HCT116 (cell line): ENCODE measurements at regions not wholly inside any gene's neighbourhood (a gene's known extent, or its start where the extent isn't known, plus 50 kb on each side); places are given as distances from the start of the nearest gene placed in this dataset.

Experiments used
- ATAC-seq: fragments of 200-7000 bp; cut with Tn5 transposase; 2 replicates; pipeline ENCODE4 v1.9.1; 2020; ENCODE audit warnings: mild to moderate bottlenecking, moderate library complexity
- BruUV-seq: library from RNA; stranded (reverse); fragments of 400-500 nt; replicated peaks from 2 replicates; lab custom pipeline; 2021; lab: Mats Ljungman, UMichigan
- CTCF ChIA-PET: fragments of 300-600 bp; sonication (Branson Sonifier 250); formaldehyde crosslinking; loops from one replicate; lab custom pipeline; 2021; ENCODE audit warnings: antibody characterized with exemption; lab: Charles Lee
- POLR2A ChIA-PET: fragments of 300-600, 350-600 bp; sonication (Branson Sonifier 250); formaldehyde crosslinking; loops from one replicate; lab custom pipeline; 2021; ENCODE audit warnings: antibody characterized with exemption; lab: Charles Lee
- RAD21 ChIA-PET, 2 experiments: fragments of 300-600 bp; sonication (Branson Sonifier 250); formaldehyde crosslinking; loops; one replicate each; lab custom pipeline; 2023; ENCODE audit warnings: low total read pairs in 2 of 2; ENCODE audit not compliant: uncharacterized antibody in 2 of 2, unreplicated experiment in 2 of 2, low non-redundant PET in 1 of 2; lab: Charles Lee
- DNase-seq: peaks from one replicate; pipeline ENCODE4 v3.0.0-alpha.2; 2010; ENCODE audit warnings: low read depth, low spot score
- H2AFZ ChIP-seq: fragments of 200-600 bp; shearing (Covaris generic), sonication (generic); 2 replicates; pipeline ENCODE4 v1.6.1; 2017; ENCODE audit warnings: low read depth, mixed run types, mixed read lengths, antibody characterized with exemption, low read length; ENCODE audit not compliant: poor library complexity, severe bottlenecking
- H3K27ac ChIP-seq: 2 replicates; pipeline ENCODE4 v1.5.1; 2012; ENCODE audit warnings: low read depth, low read length
- H3K27me3 ChIP-seq: fragments of 200-600 bp; sonication (generic); 2 replicates; pipeline ENCODE4 v1.6.1; 2016; ENCODE audit warnings: mixed run types, low read length, mixed read lengths; ENCODE audit not compliant: insufficient read depth
- H3K36me3 ChIP-seq, 2 experiments: fragments of 200-500 bp in 1 of 2; fragments of 200-600 bp in 1 of 2; sonication (Bioruptor generic) in 1 of 2; sonication (generic) in 1 of 2; 2 replicates each; pipeline versions ENCODE4 v1.5.1 to v1.6.1; 2014 to 2016; ENCODE audit warnings: low read length in 2 of 2, inconsistent platforms in 1 of 2, mixed read lengths in 1 of 2, mixed run types in 1 of 2; ENCODE audit not compliant: insufficient read depth in 2 of 2, control insufficient read depth in 1 of 2
- H3K4me1 ChIP-seq, 2 experiments: fragments of 200-600 bp in 1 of 2; sonication (generic) in 1 of 2; 2 replicates each; pipeline versions ENCODE4 v1.5.1 to v1.6.1; 2012 to 2017; ENCODE audit warnings: low read length in 2 of 2, inconsistent platforms in 1 of 2, mild to moderate bottlenecking in 1 of 2, mixed read lengths in 1 of 2, mixed run types in 1 of 2, moderate library complexity in 1 of 2; ENCODE audit not compliant: insufficient read depth in 2 of 2, control insufficient read depth in 1 of 2
- H3K4me2 ChIP-seq: fragments of 200-600 bp; sonication (generic); 2 replicates; pipeline ENCODE4 v1.6.1; 2017; ENCODE audit warnings: mixed run types, low read length, mixed read lengths
- H3K4me3 ChIP-seq, 2 experiments: fragments of 200-600 bp in 1 of 2; sonication (generic) in 1 of 2; replicated peaks in 1 of 2; 2 replicates each; pipeline ENCODE4 v1.5.1; 2011 to 2016; ENCODE audit warnings: low read length in 2 of 2, control low read depth in 1 of 2, low read depth in 1 of 2, mild to moderate bottlenecking in 1 of 2, mixed read lengths in 1 of 2, mixed run types in 1 of 2
- H3K79me2 ChIP-seq: fragments of 200-600 bp; sonication (generic); 2 replicates; pipeline ENCODE4 v1.6.1; 2017; ENCODE audit warnings: mild to moderate bottlenecking, mixed run types, low read length, moderate library complexity, mixed read lengths; ENCODE audit not compliant: insufficient read depth
- H3K9ac ChIP-seq: fragments of 200-600 bp; sonication (generic); 2 replicates; pipeline ENCODE4 v1.6.1; 2016; ENCODE audit warnings: low read length, mixed read lengths
- H3K9me2 ChIP-seq: fragments of 200-600 bp; sonication (generic), shearing (Covaris generic); 2 replicates; pipeline ENCODE4 v1.6.1; 2017; ENCODE audit warnings: mixed run types, mild to moderate bottlenecking, moderate library complexity; ENCODE audit not compliant: insufficient read depth
- H3K9me3 ChIP-seq, 2 experiments: fragments of 200-500 bp in 1 of 2; fragments of 200-600 bp in 1 of 2; sonication (Bioruptor generic) in 1 of 2; sonication (generic) in 1 of 2; 2 replicates each; pipeline ENCODE4 v1.6.1; 2014 to 2017; ENCODE audit warnings: low read length in 2 of 2, mixed read lengths in 2 of 2, inconsistent platforms in 1 of 2, low read depth in 1 of 2, mild to moderate bottlenecking in 1 of 2, mixed run types in 1 of 2, moderate library complexity in 1 of 2; ENCODE audit not compliant: control insufficient read depth in 1 of 2, insufficient read depth in 1 of 2
- H4K20me1 ChIP-seq: fragments of 200-600 bp; sonication (generic), shearing (Covaris generic); 2 replicates; pipeline ENCODE4 v1.6.1; 2017; ENCODE audit warnings: mixed run types, mild to moderate bottlenecking, moderate library complexity; ENCODE audit not compliant: insufficient read depth
- ATF3 ChIP-seq: IDR thresholded peaks from 2 replicates; pipeline ENCODE4 v1.6.1; 2012
- CBX3 ChIP-seq: IDR thresholded peaks from 2 replicates; pipeline ENCODE4 v1.6.1; 2012; ENCODE audit warnings: low read depth
- CEBPB ChIP-seq: IDR thresholded peaks from 2 replicates; pipeline ENCODE4 v1.6.1; 2012; ENCODE audit warnings: low read depth
- FOSL1 ChIP-seq: IDR thresholded peaks from 2 replicates; pipeline ENCODE4 v1.6.1; 2012; ENCODE audit warnings: low read depth
- POLR2A ChIP-seq: IDR thresholded peaks from 2 replicates; pipeline ENCODE4 v1.7.0; 2011; ENCODE audit warnings: borderline replicate concordance; ENCODE audit not compliant: insufficient read depth, insufficient read length; ENCODE audit errors: extremely low read depth
- REST ChIP-seq: IDR thresholded peaks from 2 replicates; pipeline ENCODE4 v1.6.1; 2012; ENCODE audit warnings: low read depth
- SIN3A ChIP-seq: IDR thresholded peaks from 2 replicates; pipeline ENCODE4 v1.6.1; 2012; ENCODE audit warnings: low read depth
- SP1 ChIP-seq: IDR thresholded peaks from 2 replicates; pipeline ENCODE4 v1.6.1; 2012; ENCODE audit warnings: low read depth
- SRF ChIP-seq: IDR thresholded peaks from 2 replicates; pipeline ENCODE4 v1.6.1; 2012; ENCODE audit warnings: low read depth
- intact Hi-C: fragments of 100-400 bp; cut with micrococcal nuclease; formaldehyde crosslinking; loops from 2 replicates; pipeline ENCODE4 v1.10.0; 2022

- Histone ChIP-seq H3K9me3 (no peaks in the 10 kb centered on the region; a peak in 1 of 4 replicates), H3K27ac (no peak overlapping the region), H3K36me3 (no peaks in the 10 kb centered on the region), H4K20me1 (no peaks in the 10 kb centered on the region)
- CTCF ChIA-PET = no interaction called here
- ATAC-seq = no peak
- no TSS peak for BruUV-seq
- no peak for TF ChIP-seq CEBPB
- no peak for TF ChIP-seq POLR2A
- no peak for TF ChIP-seq ATF3
- TF ChIP-seq SRF = no peak
- TF ChIP-seq CBX3 = no peak
- TF ChIP-seq FOSL1 = no peak
- TF ChIP-seq SP1 = no peak
- no peak for TF ChIP-seq SIN3A
- no peak for TF ChIP-seq REST
- TF ChIP-seq, all 23 proteins: peak for 0
- peaks cover 15% of the 10 kb centered on the region; the same call in 1 of the 2 replicates for H3K27me3 ChIP-seq
- no peaks in the 10 kb centered on the region for H3K4me1 ChIP-seq
- no peak for DNase-seq
- POLR2A ChIA-PET = no interaction called here
- H3K79me2 ChIP-seq = no peaks in the 10 kb centered on the region
- intact Hi-C loops = no loop called here
- no peak overlapping the region for H3K4me3 ChIP-seq
- H2AFZ ChIP-seq = no peak overlapping the region
- H3K9me2 ChIP-seq = no peaks in the 10 kb centered on the region
- RAD21 ChIA-PET = no interaction called here
- H3K4me2 ChIP-seq = no peak overlapping the region
- no peak overlapping the region for H3K9ac ChIP-seq
Measured at GRCh38 chr16:20129375-20129774, 55.7 kb upstream of the GPR139 start.
